Stimulated activated naive CD4-positive, alpha-beta T cell treated with Interleukin-2 at 50 U/mL for 16 hours (primary cell): ENCODE measurements at regions not wholly inside any gene's neighbourhood (a gene's known extent, or its start where the extent isn't known, plus 50 kb on each side); places are given as distances from the start of the nearest gene placed in this dataset.

ENCODE experiments used
- DNase-seq: peaks from one replicate; lab custom pipeline; 2025; lab: John Stamatoyannopoulos, UW

GRCh38 chr13:106433066-106433465 is 102.4 kb downstream of the EFNB2 start:
- DNase-seq = no peak

DNA sequence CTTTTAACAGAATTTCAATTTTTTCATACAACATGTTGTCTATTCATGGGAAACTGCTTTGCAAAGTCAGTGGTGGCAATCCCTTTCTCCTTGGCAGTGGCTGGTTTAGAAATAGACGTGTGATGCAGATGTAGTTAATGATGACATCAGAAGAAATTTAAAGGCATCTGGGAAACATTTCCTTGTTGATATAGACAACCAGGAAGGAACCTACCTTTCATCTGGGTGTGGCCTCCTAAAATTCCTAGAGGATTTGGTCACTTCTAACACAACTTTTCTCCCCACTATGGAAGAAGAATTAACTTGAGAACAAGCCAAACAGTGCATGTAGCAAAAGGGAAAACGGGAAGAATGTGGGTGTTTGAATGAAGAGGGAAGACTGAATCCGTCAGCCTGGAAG is 102.8 kb downstream of the EFNB2 start:
- no peak for DNase-seq

- DNase-seq = no peak
These were observed 108.6 kb downstream of the EFNB2 start for GRCh38 chr13:106426909-106427308.

DNA sequence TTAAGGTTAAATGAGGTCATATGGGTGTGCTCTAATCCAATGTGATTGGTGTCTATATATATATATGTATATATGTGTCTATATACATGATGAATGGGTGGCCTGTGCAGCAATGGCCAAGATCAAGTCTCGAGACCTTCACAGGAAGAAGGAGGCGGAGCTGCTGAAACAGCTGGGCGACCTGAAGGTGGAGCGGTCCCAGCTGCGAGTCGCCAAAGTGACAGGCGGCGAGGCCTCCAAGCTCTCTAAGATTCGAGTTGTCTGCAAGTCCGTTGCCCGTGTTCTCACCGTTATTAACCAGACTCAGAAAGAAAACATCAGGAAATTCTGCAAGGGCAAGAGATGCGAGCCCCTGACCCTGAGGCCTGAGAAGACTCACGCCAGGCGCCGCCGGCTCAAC is 109.8 kb downstream of the EFNB2 start:
- no peak for DNase-seq

GRCh38 chr13:106424805-106425204 is 110.7 kb downstream of the EFNB2 start:
- no peak for DNase-seq

DNA sequence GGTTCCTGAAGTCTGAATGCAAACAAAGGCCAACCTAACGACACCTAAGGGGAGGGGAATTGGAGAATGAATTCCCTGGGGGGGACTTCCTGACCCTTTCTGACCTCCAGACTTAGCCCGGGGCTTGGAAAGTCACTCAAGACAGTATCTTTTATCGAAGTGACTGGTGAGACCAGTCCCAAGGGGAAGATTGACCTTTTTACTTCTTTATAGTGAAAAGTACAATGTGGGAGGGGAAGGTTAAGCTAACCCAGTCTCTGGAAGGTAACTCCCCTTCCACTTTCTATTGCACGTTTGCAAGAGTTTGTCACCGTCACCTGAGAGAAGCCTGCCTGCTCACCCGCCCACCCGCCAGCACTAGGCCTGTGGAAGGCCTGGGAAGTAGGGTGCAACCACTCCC is 111.9 kb downstream of the EFNB2 start:
- no peak for DNase-seq

DNA sequence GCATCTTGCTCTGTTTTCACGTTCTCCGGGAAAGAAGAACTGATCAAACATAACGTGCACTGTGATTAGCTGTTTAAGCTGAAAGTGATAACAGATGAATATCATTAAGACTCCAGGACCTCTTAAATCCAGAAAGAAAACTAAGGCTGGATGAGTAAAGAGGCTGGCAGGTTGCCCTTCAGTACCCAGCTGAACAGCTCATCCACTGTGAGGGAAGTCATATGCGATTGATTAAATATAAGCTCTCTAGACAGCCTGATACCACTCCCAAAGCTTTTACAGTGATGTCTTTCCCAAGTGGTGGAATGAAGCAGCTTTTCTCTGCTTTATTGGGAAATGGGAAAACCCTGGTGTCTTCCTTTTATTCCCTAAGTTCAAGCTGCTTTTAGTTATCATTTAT is 116.9 kb downstream of the EFNB2 start:
- no peak for DNase-seq

DNA sequence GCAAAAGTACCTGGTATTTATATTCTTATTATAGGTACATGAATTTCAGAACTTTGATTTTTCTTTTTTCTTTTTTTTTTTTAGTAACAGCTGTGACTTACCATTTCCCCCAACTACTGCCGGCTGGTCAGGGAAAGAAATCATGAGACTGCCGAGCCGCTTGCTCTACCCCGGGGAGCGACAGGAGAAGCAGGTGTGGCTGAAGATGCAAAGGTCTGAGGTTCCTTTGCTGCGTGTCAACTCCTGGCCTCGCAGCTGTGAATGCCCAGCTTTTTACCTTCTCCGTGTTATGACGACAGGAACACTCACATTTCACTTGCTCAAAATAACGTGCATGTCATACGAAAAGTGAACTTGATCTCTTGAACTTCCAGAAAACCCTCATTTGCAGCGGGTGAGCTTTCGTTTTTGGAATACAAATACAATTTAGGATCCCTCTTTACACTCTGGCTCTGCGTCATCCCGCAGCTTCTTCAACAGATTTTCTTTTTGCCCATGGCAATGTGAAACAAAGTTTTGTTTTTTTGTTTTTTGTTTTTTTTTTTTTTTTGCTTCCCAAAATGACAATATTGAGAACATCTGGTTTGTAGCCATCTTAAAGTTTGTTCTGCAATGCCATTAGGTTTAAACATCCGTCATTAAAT is 117.9 kb downstream of the EFNB2 start:
- DNase-seq = no peak

DNA sequence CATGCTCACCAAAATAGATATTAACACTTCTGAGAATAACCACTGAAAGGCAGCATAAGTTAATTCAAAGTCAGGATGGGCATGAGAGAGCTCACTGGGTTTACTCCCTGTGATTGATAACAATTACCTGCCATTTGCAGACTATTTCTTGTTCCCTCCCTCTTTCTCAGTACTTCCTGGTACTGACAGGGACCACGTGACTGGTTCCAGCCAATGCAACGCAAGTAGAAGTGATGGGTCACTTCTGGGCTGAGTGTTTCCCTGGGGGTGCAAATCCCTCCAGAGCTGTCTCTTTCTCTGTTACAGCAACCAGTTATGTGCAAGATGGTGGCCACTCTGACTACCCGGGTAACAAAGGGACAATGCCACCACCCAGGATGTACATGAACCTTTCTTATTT is 118.8 kb downstream of the EFNB2 start:
- no peak for DNase-seq

GRCh38 chr13:106415971-106416370 is 119.5 kb downstream of the EFNB2 start:
- DNase-seq = no peak

GRCh38 chr13:106415442-106415841 is 120.0 kb downstream of the EFNB2 start:
- DNase-seq = no peak

GRCh38 chr13:106407338-106407737 is 128.1 kb downstream of the EFNB2 start:
- DNase-seq = no peak

- no peak for DNase-seq
These were observed 129.7 kb downstream of the EFNB2 start for GRCh38 chr13:106405731-106406130.

GRCh38 chr13:106403280-106403679 is 132.2 kb downstream of the EFNB2 start:
- DNase-seq = no peak

DNA sequence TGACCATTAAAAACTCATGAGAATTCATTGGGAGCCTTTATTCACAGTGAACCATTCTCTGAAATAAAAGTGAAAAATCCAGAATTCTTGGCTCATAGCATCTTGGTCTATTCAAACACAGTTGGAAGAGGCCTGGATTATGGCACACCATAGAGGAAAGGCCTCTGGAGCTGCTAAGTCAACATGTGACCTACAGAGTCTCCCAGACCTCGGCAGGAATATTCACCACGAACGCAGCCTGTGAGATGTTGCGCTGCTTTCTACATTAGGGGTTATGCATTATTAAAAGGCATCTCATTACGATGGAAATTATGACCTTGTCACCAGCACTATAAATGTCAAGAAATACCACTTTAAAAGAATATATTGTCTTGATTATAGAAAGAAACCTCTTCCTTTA is 132.6 kb downstream of the EFNB2 start:
- DNase-seq = no peak

DNA sequence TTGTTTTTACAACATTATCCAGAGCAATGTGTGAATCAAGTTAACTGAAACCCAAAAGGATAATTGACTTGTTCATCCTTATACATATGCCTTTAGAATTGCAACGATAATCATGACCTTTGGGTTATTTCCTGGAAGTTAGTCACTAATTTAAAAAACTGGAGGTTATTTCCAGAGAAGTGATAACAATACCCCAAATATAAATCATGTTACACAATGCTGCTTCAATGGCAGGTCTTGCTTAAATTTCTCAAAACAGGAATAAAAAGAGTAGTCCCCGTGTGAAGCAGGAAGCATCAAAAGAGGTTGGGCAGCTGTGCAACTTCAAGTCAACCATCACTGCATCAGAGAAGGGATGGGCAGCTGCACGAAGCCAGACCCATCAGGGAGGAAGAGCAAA is 134.4 kb downstream of the EFNB2 start:
- no peak for DNase-seq

GRCh38 chr13:106400289-106400688 is 135.2 kb downstream of the EFNB2 start:
- no peak for DNase-seq

- DNase-seq = no peak
These were observed 137.2 kb downstream of the EFNB2 start for GRCh38 chr13:106398289-106398688.

DNA sequence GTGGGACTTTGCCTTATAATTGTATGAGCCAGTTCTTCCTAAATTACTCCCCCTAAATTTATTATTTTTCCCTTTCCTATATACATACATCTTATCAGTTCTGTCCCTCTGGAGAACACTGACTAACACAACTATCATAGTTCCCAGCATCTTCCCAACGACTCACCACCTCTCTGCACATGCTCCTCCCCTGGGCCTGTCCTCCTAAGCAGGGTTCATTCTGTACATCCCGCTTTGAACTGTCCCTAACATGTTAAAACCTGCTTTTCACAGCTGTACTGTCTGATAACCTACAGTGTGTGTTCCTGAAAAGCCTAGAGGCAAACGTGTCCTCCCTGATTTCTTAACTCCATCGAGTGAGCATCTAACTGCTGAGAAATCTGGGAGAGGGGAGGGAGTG is 141.7 kb downstream of the EFNB2 start:
- DNase-seq = no peak

- DNase-seq = no peak
These were observed 143.8 kb downstream of the EFNB2 start for GRCh38 chr13:106391681-106392080.

- no peak for DNase-seq
These were observed 144.2 kb downstream of the EFNB2 start for GRCh38 chr13:106391271-106391670.

DNA sequence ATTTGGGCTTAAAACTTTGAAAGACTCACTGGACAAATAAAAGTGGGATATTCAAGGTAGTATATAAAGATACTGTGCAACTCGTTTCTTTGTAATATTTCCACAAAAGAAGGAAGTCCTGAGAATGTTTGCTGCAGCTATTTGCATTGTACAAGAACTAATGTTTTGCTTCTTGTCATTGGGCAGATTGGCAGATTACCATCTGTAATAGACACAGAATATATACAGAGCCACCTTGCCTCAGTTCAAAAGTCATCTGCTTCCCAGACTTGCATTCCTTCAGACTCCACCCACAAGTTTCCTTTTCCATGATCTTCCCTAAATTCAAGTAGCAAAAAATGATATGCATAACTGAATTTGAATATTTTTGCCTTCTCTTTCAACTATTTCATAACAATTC is 145.1 kb downstream of the EFNB2 start:
- DNase-seq = no peak

DNA sequence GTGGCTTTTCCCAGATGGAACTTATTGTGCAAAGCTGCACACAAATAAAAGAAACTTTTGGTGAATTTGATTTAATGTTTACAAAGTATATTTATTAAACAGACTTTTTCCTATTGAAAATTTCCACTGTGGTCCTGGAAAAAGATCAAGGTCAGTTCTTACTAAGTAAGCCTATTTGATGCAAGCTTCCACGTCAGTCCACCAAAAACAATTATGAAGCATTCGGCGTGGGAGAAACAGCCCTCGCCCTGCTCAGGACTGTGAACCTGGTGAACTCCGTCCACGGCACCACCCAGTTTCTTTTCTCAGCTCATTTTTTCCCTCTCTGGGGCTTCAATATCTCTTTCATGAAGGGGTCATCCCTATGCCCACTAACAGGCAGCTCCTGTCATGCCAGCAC is 149.8 kb downstream of the EFNB2 start:
- DNase-seq = no peak

- no peak for DNase-seq
These were observed 150.9 kb downstream of the EFNB2 start for GRCh38 chr13:106384516-106384915.

DNA sequence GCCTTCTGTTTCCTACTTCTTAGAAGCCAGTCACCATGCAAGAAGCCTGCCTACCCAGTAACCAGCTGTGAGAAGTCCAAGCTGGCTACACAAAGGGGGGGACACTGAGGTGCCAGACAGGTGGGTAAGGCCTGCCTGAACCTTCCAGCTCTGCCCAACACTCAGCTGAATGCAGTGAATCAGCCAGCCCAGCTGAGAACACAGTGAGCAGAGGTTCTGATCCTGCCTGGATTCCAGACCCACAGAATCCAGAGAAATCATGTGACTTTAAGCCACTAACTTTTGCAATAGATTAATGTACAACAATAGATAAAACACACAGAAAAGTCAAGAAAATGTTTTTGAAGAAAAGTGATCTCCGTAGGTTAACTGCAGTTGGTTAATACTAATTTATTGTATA is 151.7 kb downstream of the EFNB2 start:
- DNase-seq = no peak
